NAMALWA (cell line): ENCODE measurements at regions not wholly inside any gene's neighbourhood (a gene's known extent, or its start where the extent isn't known, plus 50 kb on each side); places are given as distances from the start of the nearest gene placed in this dataset.

Source experiments
- DNase-seq: peaks from one replicate; pipeline ENCODE4 v3.0.0-alpha.2; 2015; ENCODE audit warnings: low spot score

DNA sequence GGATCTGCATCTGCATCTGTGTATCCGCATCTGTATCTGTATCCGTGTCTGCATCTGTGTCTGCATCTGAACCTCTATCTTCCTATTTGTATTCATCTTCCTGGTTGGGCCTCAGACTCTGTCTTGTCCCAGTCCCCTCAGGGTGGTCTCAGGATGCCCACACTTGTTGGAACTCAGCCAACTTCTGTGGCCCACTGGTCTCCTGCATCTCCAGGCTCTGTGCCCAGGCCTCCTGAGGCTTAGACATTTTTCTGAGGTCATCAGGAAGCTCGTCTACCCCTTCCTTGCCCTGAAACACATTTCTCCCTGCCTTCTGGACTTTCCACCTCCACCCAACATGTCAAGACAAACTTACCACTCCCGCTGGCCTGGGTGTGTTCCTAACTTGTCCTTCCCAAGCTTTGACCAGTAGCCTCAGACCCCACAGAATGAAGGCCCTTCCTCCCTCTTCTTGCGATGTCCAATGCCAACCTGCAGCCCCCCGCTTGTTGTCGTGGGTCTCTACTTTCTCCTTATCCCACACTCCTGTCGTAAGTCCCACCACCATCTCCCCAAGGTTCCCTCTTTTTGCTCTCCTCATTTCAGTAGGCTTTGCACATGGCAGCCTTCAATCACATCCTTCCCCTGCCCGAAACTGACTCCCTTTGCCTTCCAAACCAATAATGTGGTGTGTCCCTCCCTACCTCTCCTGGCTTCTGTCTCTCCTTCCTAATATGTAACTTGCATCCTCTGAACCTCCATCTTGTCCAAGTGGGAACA, 176.5 kb downstream of the DLL1 start:
- DNase-seq, result no peak

DNA sequence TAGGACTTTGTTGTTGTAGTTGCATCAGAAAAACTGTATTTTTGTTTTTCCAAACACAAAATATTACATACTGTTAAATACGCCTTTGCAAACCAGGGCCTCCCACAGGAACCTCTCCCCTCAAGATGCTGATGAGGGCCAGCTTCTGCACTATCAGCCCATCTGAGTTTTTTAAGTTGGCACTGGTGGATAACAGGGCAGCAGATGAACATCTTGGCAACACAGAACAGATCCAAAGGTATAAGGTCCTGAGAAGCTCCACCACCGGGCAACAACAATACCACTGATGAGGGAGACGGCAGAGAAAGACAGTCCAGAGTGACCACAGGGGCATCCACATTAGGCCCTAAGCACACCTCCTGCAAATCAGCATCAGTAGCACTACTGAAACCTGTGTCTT, 177.7 kb downstream of the DLL1 start:
- no peak for DNase-seq

DNA sequence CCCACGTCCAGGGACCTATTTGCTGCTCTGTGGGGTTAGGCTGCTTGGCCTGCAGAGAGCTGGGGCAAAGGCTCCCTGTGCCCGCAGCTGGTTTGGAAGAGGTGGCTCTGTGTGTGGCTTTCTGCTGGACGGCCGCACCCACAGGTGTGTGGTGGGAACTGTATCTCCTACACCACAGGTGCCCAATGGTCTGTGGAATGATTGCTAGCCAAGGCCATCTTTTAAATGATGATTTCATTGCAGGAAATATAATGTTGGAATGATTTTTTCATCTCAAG, 178.4 kb downstream of the DLL1 start:
- no peak for DNase-seq

DNA sequence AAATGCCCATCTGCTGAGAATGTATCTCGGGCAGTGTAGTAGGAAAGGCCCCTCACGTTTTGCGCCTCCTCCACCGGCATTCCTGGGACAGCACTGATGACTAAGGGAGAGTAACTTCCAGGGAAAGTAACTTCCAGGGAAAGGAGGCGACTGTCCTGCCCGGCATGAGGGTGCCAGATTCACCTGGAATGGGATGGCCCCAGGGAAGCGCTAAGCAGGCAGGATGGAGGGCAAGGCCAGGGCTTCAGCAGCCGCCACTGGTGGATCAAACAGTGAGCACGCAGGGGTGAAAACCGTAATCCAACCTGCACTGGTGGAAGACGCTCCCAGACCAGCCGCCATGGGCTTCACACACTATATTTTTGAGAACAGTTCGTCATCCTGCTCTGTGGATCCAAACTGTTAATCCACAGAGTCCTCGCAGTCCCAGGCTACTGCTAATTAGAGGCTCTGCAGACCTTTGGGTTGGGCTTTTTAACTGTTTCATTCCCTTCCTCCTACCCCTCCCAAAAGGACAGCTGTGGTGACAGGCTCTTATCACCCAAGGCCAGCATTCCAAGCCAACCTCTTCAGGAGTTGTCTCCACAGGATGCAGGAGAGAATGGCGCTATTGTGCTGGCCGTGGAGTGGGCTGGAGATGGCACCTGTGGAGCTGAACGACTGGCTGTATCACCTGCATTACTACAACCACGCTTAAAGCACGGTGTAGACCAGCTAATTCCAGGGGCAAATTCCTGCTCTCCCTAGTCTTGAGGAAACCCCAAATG, 178.9 kb downstream of the DLL1 start:
- no peak for DNase-seq

DNA sequence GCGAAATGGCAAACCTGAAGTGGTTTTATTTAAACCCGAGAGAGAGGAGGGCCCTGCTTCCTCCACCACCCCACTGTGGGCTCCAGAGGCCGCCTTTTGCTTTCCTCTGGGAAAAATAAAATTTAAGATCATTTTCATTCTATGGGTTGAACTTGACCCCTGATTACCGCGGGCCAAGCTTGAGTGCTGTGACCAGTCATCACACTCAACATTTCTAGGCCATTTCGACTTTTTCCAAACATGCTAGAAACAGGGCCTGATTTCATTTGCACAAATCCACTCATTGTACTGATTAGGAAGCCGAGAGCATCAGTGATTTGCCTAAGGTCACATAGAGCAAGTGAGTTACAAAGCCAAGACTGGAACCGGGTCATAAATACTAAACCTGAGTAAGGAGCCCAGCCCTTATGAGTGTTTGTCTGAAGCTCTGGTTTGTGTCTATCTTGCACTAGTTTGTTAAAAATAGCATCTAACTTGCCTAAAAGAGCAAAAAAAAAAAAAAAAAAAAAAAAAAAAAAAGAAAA, 179.7 kb downstream of the DLL1 start:
- no peak for DNase-seq

DNA sequence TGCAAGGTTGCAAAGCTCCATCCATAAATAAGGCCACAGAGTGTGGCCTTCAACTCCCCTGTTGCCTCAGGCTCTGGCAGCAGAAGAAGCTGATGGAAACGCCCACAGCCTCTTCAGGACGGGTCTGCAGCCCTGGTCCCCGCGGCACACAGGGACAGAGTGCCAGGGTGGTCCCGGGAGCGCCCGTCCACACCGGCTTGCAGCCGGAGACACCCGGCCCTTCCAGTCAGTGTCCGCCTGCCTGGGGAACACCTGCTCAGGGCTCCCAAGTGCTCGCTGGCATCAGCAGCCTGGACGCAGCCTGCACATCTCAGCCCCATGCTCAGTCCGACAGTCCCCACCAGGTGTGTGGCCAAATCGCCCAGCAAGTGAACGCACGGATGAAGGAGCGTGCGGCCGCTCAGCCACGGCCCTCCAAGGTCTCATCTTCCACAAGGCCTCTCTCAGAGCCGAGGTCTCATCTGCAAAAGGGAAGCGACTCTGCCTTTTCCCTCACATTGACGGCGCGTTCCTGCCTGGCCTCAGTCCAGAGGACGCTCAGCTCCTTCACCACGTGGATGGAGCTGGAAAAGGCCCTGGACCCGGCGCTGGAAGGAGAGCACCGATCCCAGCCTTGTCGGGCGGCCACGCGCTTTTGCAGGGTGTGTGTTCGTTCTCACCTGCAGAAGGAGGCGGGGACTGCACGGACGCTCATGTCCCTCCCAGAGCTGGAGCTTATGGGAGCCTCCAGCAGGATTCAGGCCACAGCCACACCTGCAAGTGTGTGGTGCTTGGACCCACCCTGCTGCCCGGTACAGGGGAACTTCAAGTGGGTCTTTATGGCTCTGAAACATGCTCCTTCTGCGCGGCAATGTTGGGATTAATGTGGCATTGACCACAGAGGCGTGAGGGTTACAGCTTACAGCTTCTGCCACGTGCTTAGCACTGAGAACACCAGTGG, 180.4 kb downstream of the DLL1 start:
- no peak for DNase-seq

DNA sequence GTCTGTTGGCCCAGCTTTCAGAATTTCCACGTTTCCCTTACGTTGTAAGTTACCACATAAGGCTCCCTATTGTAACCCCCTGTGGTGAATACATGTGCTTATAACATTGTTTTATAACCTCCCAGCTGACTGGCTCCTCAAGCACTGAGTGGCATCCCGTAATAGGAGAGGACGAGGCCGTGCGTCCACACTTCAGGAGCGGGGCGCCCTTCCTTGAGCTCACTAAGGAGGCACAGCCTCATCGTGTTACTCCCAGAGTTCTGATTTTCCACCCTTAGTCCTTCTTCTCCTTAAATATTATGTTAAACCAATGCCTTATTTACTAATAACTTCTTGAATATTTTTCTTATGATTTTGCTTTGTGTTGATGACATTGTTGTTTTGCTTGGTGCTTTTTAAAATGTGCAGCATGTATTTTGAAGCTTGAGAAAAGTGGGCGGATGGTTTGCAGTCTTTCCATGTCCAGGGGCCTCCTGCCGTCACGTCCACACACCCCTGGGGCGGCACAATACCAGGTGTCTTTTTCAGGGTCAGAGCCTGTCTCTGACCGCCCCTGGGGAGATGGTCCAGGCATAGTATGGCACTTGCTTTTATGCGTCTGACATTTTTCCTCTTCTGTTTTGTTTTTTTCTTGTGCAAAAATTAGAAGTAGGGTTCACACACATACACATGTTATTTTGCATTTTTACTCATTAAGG, 181.8 kb downstream of the DLL1 start:
- DNase-seq, result no peak

DNA sequence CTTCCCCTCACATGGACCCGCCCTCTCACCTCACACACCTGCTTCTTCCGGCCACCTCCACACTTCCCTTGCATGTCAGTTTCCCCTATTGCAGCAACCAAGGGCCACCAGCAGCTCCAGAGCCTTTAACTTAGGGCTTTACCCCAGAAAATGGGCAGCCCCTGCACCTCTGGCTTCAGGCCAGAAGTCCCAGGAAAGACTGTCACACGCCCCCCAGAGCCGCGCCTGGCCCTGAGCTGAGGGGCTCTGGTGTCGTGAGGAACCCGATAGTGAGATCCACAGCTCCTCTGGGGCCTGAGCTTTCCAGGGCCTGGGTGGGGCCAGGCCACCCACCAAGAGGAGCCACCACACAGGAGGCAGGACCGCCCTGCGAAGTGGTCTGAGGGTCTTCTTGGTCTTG, 182.4 kb downstream of the DLL1 start:
- DNase-seq, result no peak

DNA sequence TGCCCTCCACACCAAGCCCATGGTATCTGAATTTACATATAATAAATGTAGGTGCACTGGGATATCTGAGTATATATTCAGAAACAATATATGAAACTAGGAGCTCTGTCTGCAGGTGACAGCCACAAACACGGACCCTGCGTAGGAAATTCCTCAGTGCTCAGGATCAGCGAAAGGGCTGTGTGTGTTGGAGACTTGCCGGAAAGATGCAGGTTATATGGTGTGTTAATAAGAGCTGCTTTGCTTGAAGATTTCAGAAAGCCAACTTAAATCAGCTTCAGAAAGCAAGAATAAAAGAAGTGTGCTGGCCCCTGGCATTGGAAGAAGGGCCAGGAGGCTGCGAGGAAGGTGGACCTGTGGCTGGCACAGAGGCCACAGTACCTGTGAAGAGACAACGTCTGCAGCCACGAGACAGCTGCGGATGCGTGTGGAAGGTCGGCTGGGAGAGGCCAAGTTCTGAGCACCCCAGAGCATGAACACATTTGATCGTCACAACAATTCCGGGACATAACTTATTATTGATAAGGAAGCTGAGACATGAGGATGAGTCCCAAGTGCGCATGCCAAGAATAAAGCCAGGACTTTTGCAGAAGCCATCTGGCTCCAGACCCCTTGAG, 183.2 kb downstream of the DLL1 start:
- DNase-seq, result no peak

DNA sequence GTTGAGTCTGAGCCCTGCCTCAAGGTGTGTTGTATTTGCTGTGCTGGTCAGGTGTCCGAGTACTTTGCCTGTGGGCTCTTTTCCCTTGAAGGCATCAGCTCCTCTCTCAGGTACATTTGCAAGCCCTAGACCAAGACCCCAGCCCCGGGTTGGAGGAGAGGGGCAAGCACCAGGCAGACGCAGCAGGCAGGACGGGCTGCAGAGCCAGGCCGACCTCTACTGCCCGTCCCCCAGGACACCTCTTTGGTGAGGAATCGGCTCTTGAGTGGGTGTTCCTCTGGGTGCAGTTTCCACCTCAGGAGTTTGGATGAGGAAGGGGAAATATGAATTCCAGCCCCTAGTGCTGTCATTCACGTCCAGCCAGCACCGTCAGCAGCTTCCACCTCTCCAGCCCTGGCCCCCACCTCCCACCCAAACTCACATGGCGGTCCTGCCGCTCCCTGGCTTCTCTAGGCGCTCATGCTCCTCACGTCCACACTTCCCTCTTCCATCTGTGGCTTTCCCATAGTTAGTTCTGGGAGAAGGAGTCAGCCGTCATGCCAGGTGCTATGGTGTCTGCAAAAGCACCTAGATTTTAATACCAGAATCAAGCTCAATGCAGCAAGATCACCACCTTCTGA, 183.9 kb downstream of the DLL1 start:
- no peak for DNase-seq

DNA sequence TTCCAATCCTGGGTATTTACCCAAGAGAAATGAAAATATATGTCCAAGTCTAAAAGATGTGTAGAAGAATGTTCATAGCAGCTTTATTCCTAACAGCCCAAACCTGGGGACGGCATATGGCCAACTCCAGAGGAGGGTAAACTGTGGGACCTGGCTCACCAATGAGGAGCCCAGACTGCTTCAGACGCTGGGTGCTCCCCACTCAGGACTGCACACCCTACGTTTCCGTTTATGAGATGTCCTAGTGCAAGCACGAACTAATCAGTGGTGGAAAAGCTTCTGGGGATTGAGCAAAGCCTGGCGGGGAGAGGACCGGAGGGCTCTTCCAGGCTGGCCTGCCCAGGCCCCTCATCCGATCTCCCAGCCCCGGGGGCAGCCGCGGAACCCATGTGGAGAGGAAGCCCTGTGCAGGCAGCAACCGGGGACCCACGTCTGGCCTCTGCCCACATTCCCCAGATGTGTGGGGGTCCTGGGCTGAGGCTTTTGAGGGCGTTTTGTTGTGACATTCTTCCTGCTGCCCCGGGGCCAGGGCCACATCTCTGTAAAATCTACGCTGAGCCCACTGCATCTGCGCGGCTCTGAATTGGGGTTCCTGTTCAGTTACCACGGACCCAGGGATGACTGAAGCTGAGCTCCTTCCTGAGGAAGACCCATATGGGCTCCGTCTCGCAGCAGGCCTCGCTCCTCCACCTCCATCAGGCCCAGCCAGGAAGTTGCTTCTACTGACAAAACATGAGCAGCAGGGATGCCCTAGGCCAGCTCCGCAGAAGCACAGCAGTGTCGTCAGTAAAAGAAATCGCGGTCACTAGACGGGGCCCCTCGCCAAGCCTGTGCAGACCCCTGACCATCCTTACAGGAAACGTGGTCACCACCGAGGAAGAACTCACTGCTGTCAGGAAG, 188.0 kb downstream of the DLL1 start:
- DNase-seq, result no peak

DNA sequence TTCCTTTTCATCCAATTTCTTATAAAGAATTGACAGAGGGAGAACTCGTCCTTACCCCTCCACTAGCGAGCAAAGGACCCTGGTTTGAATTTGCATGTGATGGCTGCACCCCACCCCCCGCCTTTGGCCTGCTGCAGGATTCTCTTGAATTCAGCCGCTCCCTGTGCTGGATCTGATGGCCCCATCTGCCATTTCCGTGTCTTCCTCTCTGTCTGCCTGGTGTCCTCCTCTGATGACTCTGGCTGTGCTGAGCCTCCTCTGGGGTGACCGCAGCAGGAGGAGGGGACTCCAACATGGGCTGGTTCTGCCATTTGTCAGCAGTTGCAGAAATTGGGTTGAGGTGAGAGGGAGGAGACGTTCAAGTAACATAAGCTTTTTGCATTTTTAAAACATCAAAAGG, 188.8 kb downstream of the DLL1 start:
- DNase-seq, result no peak

DNA sequence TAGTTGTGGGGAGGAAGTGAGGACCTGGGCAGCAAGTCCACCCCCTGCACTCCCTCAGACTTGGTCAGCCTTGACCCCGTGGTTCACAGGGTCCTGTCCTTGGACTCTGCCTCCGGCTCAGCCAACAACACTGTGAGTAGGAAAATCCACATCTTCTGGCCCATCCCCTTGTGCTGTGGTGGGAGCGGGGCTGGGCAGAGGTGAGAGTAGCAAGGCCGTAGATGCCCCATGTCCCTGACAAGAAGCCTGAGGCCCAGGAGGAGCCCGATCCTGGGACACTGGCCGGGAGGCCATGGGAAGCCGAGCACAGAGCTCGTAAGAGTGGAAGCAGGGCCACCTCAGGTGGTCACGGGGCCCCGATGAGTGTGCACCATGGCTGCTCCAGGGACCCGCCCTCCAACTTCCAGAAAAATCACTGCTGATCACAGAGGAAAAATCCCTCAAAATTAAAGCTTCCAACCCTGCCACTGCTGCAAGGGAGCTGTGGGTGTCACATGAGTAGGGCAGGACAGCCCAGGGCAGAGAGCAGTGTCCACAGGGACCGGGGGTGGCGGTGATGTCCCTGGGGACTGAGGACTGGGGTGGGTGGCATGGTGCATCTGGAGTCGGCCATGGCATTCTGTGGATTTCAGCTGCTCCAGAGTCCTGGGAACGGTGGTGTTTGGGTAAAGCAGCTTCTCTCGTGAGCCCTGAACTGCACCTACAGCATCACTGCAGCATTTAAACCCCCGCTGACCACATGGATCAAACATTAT, 189.4 kb downstream of the DLL1 start:
- DNase-seq, result no peak

DNA sequence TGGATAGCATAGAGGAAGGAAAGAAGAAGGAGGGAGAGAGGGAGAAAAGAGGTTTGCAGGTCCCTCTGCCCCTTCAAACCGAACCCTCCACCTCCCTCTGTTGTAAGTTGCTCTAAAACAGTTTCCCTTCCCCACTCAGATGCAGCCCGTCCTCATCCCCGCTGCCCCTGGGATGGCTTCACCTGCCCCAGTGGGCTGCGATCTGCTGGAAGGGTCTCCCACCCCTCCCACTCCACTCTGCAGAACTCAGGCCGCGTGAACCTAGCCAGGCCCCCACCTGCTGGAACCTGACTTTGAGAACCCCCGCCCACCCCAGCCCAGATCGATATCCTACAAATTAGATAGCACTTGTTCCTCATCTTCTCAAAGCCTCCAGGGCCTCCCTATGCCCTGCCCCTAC, 190.8 kb downstream of the DLL1 start:
- DNase-seq, result no peak

DNA sequence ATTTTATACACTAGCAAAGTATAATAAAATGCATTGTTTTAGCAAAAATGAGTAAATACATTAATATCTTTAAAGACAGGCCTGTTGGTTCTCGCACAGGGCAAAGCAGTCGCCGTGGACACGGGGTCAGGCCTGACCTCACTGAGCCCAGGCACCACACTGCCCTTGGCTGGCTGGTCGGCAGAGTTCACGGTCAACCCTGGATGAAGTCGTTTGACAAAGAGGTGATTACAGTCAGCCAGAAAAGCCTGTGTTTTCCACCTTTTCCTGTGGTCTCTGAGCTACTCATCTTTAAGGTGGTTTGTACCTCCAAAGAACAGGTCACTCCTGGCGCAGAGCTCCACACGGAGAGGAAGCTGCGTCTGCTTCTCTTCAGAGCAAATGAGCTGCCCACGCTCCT, 191.5 kb downstream of the DLL1 start:
- no peak for DNase-seq

DNA sequence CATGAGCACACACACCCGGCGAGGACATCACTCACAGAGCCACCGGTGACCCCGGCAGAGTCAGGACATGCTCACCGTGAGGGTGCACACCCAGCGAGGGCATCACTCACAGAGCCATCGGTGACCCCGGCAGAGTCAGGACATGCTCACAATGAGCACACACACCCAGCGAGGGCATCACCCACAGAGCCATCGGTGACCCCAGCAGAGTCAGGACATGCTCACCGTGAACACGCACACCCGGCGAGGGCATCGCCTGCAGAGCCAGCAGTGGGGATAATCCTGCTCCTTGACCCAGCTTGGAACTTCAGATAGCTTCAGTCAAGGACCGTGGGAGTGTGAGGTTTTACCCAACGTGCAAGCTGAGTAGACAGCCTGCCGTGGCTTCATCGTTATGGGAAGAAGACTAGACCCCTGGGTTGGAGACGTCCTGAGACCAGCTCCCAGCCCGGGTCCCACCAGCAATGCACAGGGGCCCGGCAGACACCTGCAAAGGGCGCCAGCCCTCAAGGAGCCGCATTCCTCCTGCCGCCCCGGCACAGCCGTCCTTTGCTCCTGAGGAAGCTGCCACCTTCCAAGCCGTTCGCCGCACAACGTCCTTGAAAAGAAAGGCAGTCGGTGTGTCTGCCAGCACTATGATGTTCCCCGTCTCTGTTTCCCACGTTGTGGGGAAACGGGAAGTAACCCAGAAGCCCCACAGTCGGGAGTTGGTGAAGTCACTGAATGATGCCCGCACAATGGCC, 192.3 kb downstream of the DLL1 start:
- DNase-seq, result no peak

DNA sequence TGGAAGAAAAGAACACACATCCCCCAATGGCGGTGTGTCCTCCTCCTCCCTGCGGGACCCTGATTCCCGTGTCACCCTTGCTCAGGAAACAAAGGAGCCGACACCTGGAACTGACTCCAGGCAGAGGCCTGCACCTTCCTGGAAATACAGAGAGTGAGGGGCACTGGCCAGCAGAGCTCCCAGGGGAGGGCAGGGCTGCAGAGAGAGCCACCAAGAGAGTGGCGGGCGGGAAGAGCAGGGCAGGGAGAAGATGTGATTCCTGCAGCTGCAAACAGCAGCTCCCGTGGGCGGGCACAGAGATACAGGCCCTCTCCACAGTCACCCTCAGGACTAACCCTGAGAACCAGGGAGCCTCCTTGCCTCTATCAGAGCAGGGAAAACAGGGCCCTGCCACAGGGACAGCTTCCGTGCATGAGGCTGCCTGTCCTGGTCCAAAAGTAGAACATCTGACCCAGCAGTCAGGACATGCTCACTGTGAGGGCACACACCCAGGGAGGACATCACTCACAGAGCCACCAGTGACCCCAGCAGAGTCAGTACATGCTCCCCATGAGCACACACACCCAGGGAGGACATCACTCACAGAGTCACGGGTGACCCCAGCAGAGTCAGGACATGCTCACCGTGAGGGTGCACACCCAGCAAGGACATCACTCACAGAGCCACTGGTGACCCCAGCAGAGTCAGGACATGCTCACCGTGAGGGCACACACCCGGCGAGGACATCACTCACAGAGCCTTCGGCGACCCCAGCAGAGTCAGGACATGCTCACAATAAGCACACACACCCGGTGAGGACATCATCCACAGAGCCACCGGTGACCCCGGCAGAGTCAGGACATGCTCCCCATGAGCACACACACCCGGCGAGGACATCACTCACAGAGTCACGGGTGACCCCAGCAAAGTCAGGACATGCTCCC, 193.1 kb downstream of the DLL1 start:
- DNase-seq, result no peak
